ENCODE measurements at regions not wholly inside any gene's neighbourhood (a gene's known extent, or its start where the extent isn't known, plus 50 kb on each side); places are given as distances from the start of the nearest gene placed in this dataset. TPM values are rescaled to one million over a fixed set of nuclear protein-coding genes. Genes with fewer than 3 reads are reported as not detected.

GRCh38 chr6:4185419-4185818 is 50.0 kb upstream of the ECI2 start:
- 87 to 93% methylated on average over 5 of the region's 5 CpGs for WGBS, 2 donors
- TF ChIP-seq POLR2A (IDR thresholded peaks at IDR 0.05), result no peak
- no peak for TF ChIP-seq CTCF (IDR thresholded peaks at IDR 0.05)
- no peak overlapping the region for H3K27ac ChIP-seq
- intact Hi-C loops (cut with DNase I), result no loop called here
- H3K36me3 ChIP-seq, result no peaks in the 10 kb centered on the region
- DNase-seq, result no peak
- no peaks in the 10 kb centered on the region for H3K4me1 ChIP-seq
- no peaks in the 10 kb centered on the region for H3K27me3 ChIP-seq
- no peaks in the 10 kb centered on the region for H3K9me3 ChIP-seq
- H3K4me3 ChIP-seq (replicated peaks in 1 of 3), result no peak overlapping the region

Small RNA genes lying in the stretch of these regions (small RNA-seq; reads per million reads assigned to genes)
- gene AL133393.1 (not detected), gene RNA5SP202 (83.0 reads per million, percentile 96 among the genes with 10 or more reads in this experiment)
